A549 (cell line): ENCODE measurements at regions not wholly inside any gene's neighbourhood (a gene's known extent, or its start where the extent isn't known, plus 50 kb on each side); places are given as distances from the start of the nearest gene placed in this dataset.

Experiments used
- ATAC-seq, 2 experiments: fragments of 200-7000 bp in 1 of 2; fragments of >200 bp in 1 of 2; cut with Nextera tagmentation in 1 of 2; cut with Tn5 transposase in 1 of 2; 3 replicates each; pipeline versions ENCODE4 v1.8.0 to v1.9.1; 2018 to 2020; ENCODE audit warnings: mild to moderate bottlenecking in 1 of 2, moderate library complexity in 1 of 2
- CTCF ChIA-PET: fragments of 300-600 bp; sonication (Branson Sonifier 250); formaldehyde crosslinking; extraction: SDS; loops from one replicate; lab custom pipeline; 2021; ENCODE audit warnings: antibody characterized with exemption, inconsistent platforms; lab: Yijun Ruan, JAX
- POLR2A ChIA-PET: fragments of 350-600 bp; formaldehyde crosslinking; extraction: SDS; loops from one replicate; lab custom pipeline; 2021; ENCODE audit warnings: antibody characterized with exemption, inconsistent platforms; lab: Yijun Ruan, JAX
- DNase-seq, 2 experiments: peaks; one replicate each; pipeline versions ENCODE4 v3.0.0 to v3.0.0-alpha.2; 2011 to 2016; ENCODE audit warnings: low read depth in 1 of 2, low spot score in 1 of 2
- FAIRE-seq: peaks from 2 replicates; lab custom pipeline; 2011; peaks lifted over from hg19 to GRCh38; lab: Jason Lieb, UNC
- H3K27ac ChIP-seq, 2 experiments: fragments of >200 bp; sonication (Bioruptor Twin); formaldehyde crosslinking; 3 replicates each; pipeline ENCODE4 v1.5.1; 2016 to 2017
- H3K4me1 ChIP-seq: fragments of >200 bp; sonication (Bioruptor Twin); formaldehyde crosslinking; 3 replicates; pipeline ENCODE4 v1.6.1; 2016
- H3K4me2 ChIP-seq: fragments of >200 bp; sonication (Bioruptor Twin); formaldehyde crosslinking; 3 replicates; pipeline ENCODE4 v1.6.1; 2016
- H3K4me3 ChIP-seq: fragments of >200 bp; sonication (Bioruptor Twin); formaldehyde crosslinking; 3 replicates; pipeline ENCODE4 v1.5.1; 2016
- H3K9me3 ChIP-seq: fragments of >200 bp; sonication (Bioruptor Twin); formaldehyde crosslinking; 3 replicates; pipeline ENCODE4 v1.6.1; 2016
- CBX2 ChIP-seq: fragments of 200-600 bp; sonication (generic); IDR thresholded peaks from 2 replicates; pipeline ENCODE4 v1.6.1; 2016; ENCODE audit warnings: low read depth, mild to moderate bottlenecking, borderline replicate concordance
- EHF ChIP-seq: fragments of 250-450 bp; sonication (Bioruptor Pico); IDR thresholded peaks from 2 replicates; pipeline ENCODE4 v1.5.0; 2020; ENCODE audit warnings: mild to moderate bottlenecking
- FOSL2 ChIP-seq, 2 experiments: fragments of 450-650 bp in 1 of 2; fragments of >200 bp in 1 of 2; sonication (Bioruptor Twin) in 1 of 2; formaldehyde crosslinking; IDR thresholded peaks; 2 replicates each; pipeline versions ENCODE4 v1.5.0 to v1.6.1; 2016 to 2020; ENCODE audit warnings: mild to moderate bottlenecking in 1 of 2, moderate library complexity in 1 of 2
- FOXS1 ChIP-seq: fragments of 250-450 bp; sonication (Bioruptor Pico); IDR thresholded peaks from 2 replicates; pipeline ENCODE4 v1.5.0; 2020; ENCODE audit warnings: mild to moderate bottlenecking, moderate library complexity
- GATA3 ChIP-seq: IDR thresholded peaks from 2 replicates; pipeline ENCODE4 v1.6.1; 2012; ENCODE audit warnings: borderline replicate concordance
- HDAC2 ChIP-seq: fragments of 200-600 bp; sonication (generic); IDR thresholded peaks from 2 replicates; pipeline ENCODE4 v1.6.1; 2016
- HOXA7 ChIP-seq: fragments of 250-450 bp; sonication (Bioruptor Pico); IDR thresholded peaks from 2 replicates; pipeline ENCODE4 v1.5.0; 2020; ENCODE audit warnings: mild to moderate bottlenecking, moderate library complexity
- HOXB13 ChIP-seq: fragments of 250-450 bp; sonication (Bioruptor Pico); IDR thresholded peaks from 2 replicates; pipeline ENCODE4 v1.5.0; 2020; ENCODE audit warnings: low read depth, mild to moderate bottlenecking, moderate library complexity
- NR3C1 ChIP-seq: fragments of >200 bp; sonication (Bioruptor Twin); formaldehyde crosslinking; IDR thresholded peaks from 3 replicates; pipeline ENCODE4 v1.6.1; 2017
- PHF8 ChIP-seq: fragments of 200-600 bp; sonication (generic); IDR thresholded peaks from 2 replicates; pipeline ENCODE4 v1.6.1; 2016; ENCODE audit warnings: low read depth, mild to moderate bottlenecking, antibody characterized with exemption, moderate library complexity, borderline replicate concordance
- RARB ChIP-seq: fragments of 250-450 bp; sonication (Bioruptor Pico); IDR thresholded peaks from 2 replicates; pipeline ENCODE4 v1.8.0; 2021; ENCODE audit warnings: mild to moderate bottlenecking, moderate library complexity
- TFCP2L1 ChIP-seq: fragments of 250-450 bp; sonication (Bioruptor Pico); IDR thresholded peaks from 2 replicates; pipeline ENCODE4 v1.5.0; 2021; ENCODE audit warnings: mild to moderate bottlenecking
- ZC3H11A ChIP-seq: fragments of 450-650 bp; IDR thresholded peaks from 2 replicates; pipeline ENCODE4 v1.6.1; 2014; ENCODE audit warnings: antibody characterized with exemption, mild to moderate bottlenecking
- ZFP36 ChIP-seq: fragments of 450-650 bp; IDR thresholded peaks from 2 replicates; pipeline ENCODE4 v1.6.1; 2014; ENCODE audit warnings: borderline replicate concordance; ENCODE audit not compliant: partially characterized antibody
- whole genome bisulfite sequencing: methylation state at CpG from one replicate; pipeline ENCODE4 v1.1.6; 2017; ENCODE audit errors: missing lambda C conversion rate; 5-methylcytosine and 5-hydroxymethylcytosine counted together
- TF ChIP-seq, protein P1 (sequence below): fragments of >200 bp; sonication (Bioruptor Twin); formaldehyde crosslinking; IDR thresholded peaks from 3 replicates; pipeline ENCODE4 v1.5.1; 2016
- TF ChIP-seq, protein P2 (sequence below): fragments of >200 bp; sonication (Bioruptor Twin); formaldehyde crosslinking; IDR thresholded peaks from 3 replicates; pipeline ENCODE4 v1.6.1; 2016
- TF ChIP-seq, protein P3 (sequence below): fragments of 250-450 bp; sonication (Bioruptor Pico); IDR thresholded peaks from 2 replicates; pipeline ENCODE4 v1.5.0; 2021; ENCODE audit warnings: mild to moderate bottlenecking, moderate library complexity, borderline replicate concordance
- TF ChIP-seq, protein P4 (sequence below): fragments of 450-650 bp; IDR thresholded peaks from 2 replicates; pipeline ENCODE4 v1.6.1; 2014; ENCODE audit warnings: antibody characterized with exemption
- TF ChIP-seq, protein P5 (sequence below): fragments of >200 bp; sonication (Bioruptor Twin); formaldehyde crosslinking; IDR thresholded peaks from 2 replicates; pipeline ENCODE4 v1.6.1; 2016
- TF ChIP-seq, protein P6 (sequence below): fragments of 150-350 bp; IDR thresholded peaks from 2 replicates; pipeline ENCODE4 v1.6.1; 2014; ENCODE audit warnings: low read depth, mild to moderate bottlenecking, low read length
- TF ChIP-seq, protein P7 (sequence below): fragments of 250-450 bp; sonication (Bioruptor Pico); IDR thresholded peaks from 2 replicates; pipeline ENCODE4 v1.5.0; 2020; ENCODE audit warnings: low read depth, mild to moderate bottlenecking, moderate library complexity

DNA sequence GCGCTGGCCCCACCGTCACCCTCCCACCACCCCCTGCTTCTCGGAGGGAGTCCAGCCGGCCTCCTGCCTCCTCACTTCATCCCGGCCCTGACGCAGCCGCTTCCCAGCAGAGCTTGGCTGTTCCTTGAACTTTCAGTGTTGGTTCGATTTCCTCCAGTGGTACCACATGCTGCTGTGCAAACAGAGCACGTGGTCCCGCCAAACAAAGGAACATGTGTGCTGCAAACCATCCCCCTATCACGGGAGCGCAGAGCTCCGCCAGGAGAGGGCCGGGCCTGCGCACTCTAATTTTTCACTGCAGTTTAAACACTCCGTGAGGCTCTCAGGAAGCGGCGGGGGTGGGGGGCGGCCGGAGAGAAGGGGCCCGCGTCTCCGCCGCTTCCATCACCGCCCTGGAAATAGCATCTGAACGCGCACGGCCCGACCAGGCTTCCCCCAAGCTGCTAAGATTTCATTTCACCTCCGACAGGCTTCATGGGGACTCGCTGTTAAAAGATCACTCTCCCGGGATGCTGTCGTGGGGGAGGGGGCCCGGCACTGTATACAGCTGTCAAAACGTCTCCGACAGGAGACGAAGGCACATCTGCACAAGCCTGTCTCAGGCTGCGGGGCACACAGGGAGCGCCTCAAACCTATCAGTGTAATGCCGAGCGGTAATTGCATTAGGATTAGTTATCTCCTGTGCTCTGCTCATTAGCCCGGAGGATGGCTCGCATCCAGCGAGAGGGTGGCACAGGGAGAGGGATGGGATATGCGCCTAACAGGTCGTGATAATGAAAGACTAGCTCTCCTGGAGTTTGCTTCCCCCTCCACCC is 269.9 kb upstream of the SORL1-AS1 start:
- TF ChIP-seq GATA3 (no peak), FOXS1 (CRISPR knock-in tag) (no peak), RARB (CRISPR knock-in tag) (no peak), ZC3H11A (no peak)
- no peak for ATAC-seq
- Histone ChIP-seq H3K9me3 (no peaks in the 10 kb centered on the region), H3K4me3 (no peak overlapping the region), H3K4me2 (no peak overlapping the region), H3K4me1 (no peaks in the 10 kb centered on the region), H3K27ac (no peak overlapping the region)
- ChIA-PET CTCF (interaction anchor here (0.6 to 1.1 kb wide), 2 partner anchors 21 to 333 kb away, joined by 3 read pairs; no protein-coding TSS in a partner anchor), POLR2A (no interaction called here)
- 56% methylated on average over 21 of the region's 46 CpGs for WGBS
- no peak for FAIRE-seq
- no peak for DNase-seq

DNA sequence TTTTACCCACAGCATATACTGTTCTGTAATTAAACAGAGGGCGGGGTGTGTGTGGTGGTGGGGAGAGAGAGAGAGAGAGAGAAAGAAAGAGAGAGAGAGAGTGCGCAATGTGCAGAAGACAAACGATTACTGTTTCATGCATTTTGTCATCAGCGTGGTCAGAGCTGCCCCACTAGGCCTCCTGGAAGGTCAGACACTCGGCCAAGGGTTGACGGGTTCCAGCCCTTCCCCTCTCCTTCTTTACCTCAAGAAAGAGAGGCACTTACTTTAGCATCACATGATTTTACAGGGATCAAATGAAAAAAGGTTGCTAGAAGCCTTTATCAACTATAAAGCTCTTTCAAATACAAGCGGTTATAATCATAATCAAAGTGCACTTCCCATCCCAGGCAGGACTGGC is 269.2 kb upstream of the SORL1-AS1 start:
- ChIA-PET POLR2A (no interaction called here), CTCF (interaction anchor here (0.6 to 1.1 kb wide), 2 partner anchors 21 to 334 kb away, joined by 3 read pairs; no protein-coding TSS in a partner anchor)
- DNase-seq (no peak), FAIRE-seq (no peak), ATAC-seq (no peak)
- TF ChIP-seq, protein P1, sequence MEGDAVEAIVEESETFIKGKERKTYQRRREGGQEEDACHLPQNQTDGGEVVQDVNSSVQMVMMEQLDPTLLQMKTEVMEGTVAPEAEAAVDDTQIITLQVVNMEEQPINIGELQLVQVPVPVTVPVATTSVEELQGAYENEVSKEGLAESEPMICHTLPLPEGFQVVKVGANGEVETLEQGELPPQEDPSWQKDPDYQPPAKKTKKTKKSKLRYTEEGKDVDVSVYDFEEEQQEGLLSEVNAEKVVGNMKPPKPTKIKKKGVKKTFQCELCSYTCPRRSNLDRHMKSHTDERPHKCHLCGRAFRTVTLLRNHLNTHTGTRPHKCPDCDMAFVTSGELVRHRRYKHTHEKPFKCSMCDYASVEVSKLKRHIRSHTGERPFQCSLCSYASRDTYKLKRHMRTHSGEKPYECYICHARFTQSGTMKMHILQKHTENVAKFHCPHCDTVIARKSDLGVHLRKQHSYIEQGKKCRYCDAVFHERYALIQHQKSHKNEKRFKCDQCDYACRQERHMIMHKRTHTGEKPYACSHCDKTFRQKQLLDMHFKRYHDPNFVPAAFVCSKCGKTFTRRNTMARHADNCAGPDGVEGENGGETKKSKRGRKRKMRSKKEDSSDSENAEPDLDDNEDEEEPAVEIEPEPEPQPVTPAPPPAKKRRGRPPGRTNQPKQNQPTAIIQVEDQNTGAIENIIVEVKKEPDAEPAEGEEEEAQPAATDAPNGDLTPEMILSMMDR = no peak
- TF ChIP-seq CBX2 (no peak), TFCP2L1 (no peak), HDAC2 (no peak), PHF8 (no peak), NR3C1 (no peak), ZFP36 (no peak), EHF (CRISPR knock-in tag) (no peak), FOSL2 (IDR thresholded peaks at IDR 0.05) (no peak), FOSL2 (CRISPR knock-in tag; IDR thresholded peaks at IDR 0.05) (no peak), HOXB13 (CRISPR knock-in tag) (no peak), FOXS1 (CRISPR knock-in tag) (no peak), HOXA7 (CRISPR knock-in tag) (no peak), ZC3H11A (no peak)
- TF ChIP-seq, protein P2, sequence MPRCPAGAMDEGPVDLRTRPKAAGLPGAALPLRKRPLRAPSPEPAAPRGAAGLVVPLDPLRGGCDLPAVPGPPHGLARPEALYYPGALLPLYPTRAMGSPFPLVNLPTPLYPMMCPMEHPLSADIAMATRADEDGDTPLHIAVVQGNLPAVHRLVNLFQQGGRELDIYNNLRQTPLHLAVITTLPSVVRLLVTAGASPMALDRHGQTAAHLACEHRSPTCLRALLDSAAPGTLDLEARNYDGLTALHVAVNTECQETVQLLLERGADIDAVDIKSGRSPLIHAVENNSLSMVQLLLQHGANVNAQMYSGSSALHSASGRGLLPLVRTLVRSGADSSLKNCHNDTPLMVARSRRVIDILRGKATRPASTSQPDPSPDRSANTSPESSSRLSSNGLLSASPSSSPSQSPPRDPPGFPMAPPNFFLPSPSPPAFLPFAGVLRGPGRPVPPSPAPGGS = no peak
- TF ChIP-seq, protein P3, sequence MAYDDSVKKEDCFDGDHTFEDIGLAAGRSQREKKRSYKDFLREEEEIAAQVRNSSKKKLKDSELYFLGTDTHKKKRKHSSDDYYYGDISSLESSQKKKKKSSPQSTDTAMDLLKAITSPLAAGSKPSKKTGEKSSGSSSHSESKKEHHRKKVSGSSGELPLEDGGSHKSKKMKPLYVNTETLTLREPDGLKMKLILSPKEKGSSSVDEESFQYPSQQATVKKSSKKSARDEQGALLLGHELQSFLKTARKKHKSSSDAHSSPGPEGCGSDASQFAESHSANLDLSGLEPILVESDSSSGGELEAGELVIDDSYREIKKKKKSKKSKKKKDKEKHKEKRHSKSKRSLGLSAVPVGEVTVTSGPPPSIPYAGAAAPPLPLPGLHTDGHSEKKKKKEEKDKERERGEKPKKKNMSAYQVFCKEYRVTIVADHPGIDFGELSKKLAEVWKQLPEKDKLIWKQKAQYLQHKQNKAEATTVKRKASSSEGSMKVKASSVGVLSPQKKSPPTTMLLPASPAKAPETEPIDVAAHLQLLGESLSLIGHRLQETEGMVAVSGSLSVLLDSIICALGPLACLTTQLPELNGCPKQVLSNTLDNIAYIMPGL (CRISPR knock-in tag) = no peak
- TF ChIP-seq, protein P4, sequence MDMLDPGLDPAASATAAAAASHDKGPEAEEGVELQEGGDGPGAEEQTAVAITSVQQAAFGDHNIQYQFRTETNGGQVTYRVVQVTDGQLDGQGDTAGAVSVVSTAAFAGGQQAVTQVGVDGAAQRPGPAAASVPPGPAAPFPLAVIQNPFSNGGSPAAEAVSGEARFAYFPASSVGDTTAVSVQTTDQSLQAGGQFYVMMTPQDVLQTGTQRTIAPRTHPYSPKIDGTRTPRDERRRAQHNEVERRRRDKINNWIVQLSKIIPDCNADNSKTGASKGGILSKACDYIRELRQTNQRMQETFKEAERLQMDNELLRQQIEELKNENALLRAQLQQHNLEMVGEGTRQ = no peak
- TF ChIP-seq, protein P5, sequence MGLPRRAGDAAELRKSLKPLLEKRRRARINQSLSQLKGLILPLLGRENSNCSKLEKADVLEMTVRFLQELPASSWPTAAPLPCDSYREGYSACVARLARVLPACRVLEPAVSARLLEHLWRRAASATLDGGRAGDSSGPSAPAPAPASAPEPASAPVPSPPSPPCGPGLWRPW = no peak
- TF ChIP-seq, protein P6, sequence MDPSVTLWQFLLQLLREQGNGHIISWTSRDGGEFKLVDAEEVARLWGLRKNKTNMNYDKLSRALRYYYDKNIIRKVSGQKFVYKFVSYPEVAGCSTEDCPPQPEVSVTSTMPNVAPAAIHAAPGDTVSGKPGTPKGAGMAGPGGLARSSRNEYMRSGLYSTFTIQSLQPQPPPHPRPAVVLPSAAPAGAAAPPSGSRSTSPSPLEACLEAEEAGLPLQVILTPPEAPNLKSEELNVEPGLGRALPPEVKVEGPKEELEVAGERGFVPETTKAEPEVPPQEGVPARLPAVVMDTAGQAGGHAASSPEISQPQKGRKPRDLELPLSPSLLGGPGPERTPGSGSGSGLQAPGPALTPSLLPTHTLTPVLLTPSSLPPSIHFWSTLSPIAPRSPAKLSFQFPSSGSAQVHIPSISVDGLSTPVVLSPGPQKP = no peak
- TF ChIP-seq, protein P7, sequence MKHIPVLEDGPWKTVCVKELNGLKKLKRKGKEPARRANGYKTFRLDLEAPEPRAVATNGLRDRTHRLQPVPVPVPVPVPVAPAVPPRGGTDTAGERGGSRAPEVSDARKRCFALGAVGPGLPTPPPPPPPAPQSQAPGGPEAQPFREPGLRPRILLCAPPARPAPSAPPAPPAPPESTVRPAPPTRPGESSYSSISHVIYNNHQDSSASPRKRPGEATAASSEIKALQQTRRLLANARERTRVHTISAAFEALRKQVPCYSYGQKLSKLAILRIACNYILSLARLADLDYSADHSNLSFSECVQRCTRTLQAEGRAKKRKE = no peak
- WGBS = 56% methylated on average over 7 of the region's 7 CpGs
- H3K4me2 ChIP-seq = no peak overlapping the region
- no peak overlapping the region for H3K4me3 ChIP-seq
- H3K27ac ChIP-seq = no peak overlapping the region
- H3K4me1 ChIP-seq = no peaks in the 10 kb centered on the region
- no peaks in the 10 kb centered on the region for H3K9me3 ChIP-seq
